ENCODE measurements at regions not wholly inside any gene's neighbourhood (a gene's known extent, or its start where the extent isn't known, plus 50 kb on each side); places are given as distances from the start of the nearest gene placed in this dataset.
"Not testable (repeated sequence)": the region's sequence is repeated elsewhere in the genome, so short reads cannot be mapped to it uniquely, and the experiment has no call there.

GRCh38 chr13:90299238-90299637 is 1048.2 kb upstream of the MIR17HG start:
- Histone ChIP-seq H3K4me1 (replicated peaks in 1 of 2) (no peaks in the 10 kb centered on the region), H3K27ac (no peak overlapping the region), H3K4me3 (no peak overlapping the region)
- ATAC-seq (replicated peaks in 6 of 8), result no peak
- 55 to 100% (median 77%) methylated on average over 1 to 5 of the region's 5 CpGs; no CpG with 5 or more reads in 2 of the 10 experiments for WGBS, 10 experiments
- in situ Hi-C loops (cut with MboI; ENCODE audit: low pct_unique_long_range_greater_than_20kb in 2 of 9, low sequenced_read_pairs in 9 of 9, unreplicated experiment in 9 of 9), result no loop called here

- no peak for ATAC-seq (replicated peaks in 6 of 8)
- no peaks in the 10 kb centered on the region for H3K4me1 ChIP-seq (replicated peaks in 1 of 2)
- no peak overlapping the region for H3K4me3 ChIP-seq
- 71 to 100% (median 100%) methylated on average over 1 to 2 of the region's 2 CpGs for WGBS, 10 experiments
- no peak overlapping the region for H3K27ac ChIP-seq
- in situ Hi-C loops (cut with MboI; ENCODE audit: low pct_unique_long_range_greater_than_20kb in 2 of 9, low sequenced_read_pairs in 9 of 9, unreplicated experiment in 9 of 9), result no loop called here
Measured at GRCh38 chr13:90300015-90300414, 1047.5 kb upstream of the MIR17HG start.

GRCh38 chr13:90302107-90302506 is 1045.4 kb upstream of the MIR17HG start:
- in situ Hi-C loops (cut with MboI; ENCODE audit: low pct_unique_long_range_greater_than_20kb in 2 of 9, low sequenced_read_pairs in 9 of 9, unreplicated experiment in 9 of 9), result no loop called here
- 0 to 100% (median 80%) methylated on average over 1 of the region's 1 CpG; no CpG with 5 or more reads in 1 of the 10 experiments for WGBS, 10 experiments
- ATAC-seq (replicated peaks in 6 of 8), result peak in 3 of 8 experiments; percentile 59 to 67 (median 60)

GRCh38 chr13:90305796-90306195 is 1041.7 kb upstream of the MIR17HG start:
- no peaks in the 10 kb centered on the region for H3K4me1 ChIP-seq (replicated peaks in 1 of 2)
- no peak overlapping the region for H3K27ac ChIP-seq
- no peak for ATAC-seq (replicated peaks in 6 of 8)
- no peak overlapping the region for H3K4me3 ChIP-seq
- in situ Hi-C loops (cut with MboI; ENCODE audit: low pct_unique_long_range_greater_than_20kb in 2 of 9, low sequenced_read_pairs in 9 of 9, unreplicated experiment in 9 of 9), result no loop called here
- 33 to 100% (median 78%) methylated on average over 1 of the region's 1 CpG for WGBS, 10 experiments

More at GRCh38 chr13:90302107-90302506, 1045.4 kb upstream of the MIR17HG start:
- H3K27ac ChIP-seq, result no peak overlapping the region
- H3K4me1 ChIP-seq (replicated peaks in 1 of 2), result no peaks in the 10 kb centered on the region
- H3K4me3 ChIP-seq, result no peak overlapping the region

GRCh38 chr13:90307136-90307535 is 1040.4 kb upstream of the MIR17HG start:
- H3K4me3 ChIP-seq, result no peak overlapping the region
- ATAC-seq (replicated peaks in 6 of 8), result no peak
- no peak overlapping the region for H3K27ac ChIP-seq
- in situ Hi-C loops (cut with MboI; ENCODE audit: low pct_unique_long_range_greater_than_20kb in 2 of 9, low sequenced_read_pairs in 9 of 9, unreplicated experiment in 9 of 9), result no loop called here
- 32 to 100% (median 80%) methylated on average over 1 to 5 of the region's 6 CpGs; no CpG with 5 or more reads in 4 of the 10 experiments for WGBS, 10 experiments
- H3K4me1 ChIP-seq (replicated peaks in 1 of 2), result no peaks in the 10 kb centered on the region

GRCh38 chr13:90308249-90308648 is 1039.2 kb upstream of the MIR17HG start:
- Histone ChIP-seq H3K27ac (no peak overlapping the region), H3K4me1 (replicated peaks in 1 of 2) (no peaks in the 10 kb centered on the region), H3K4me3 (no peak overlapping the region)
- in situ Hi-C loops (cut with MboI; ENCODE audit: low pct_unique_long_range_greater_than_20kb in 2 of 9, low sequenced_read_pairs in 9 of 9, unreplicated experiment in 9 of 9), result no loop called here
- ATAC-seq (replicated peaks in 6 of 8), result no peak

- 38 to 100% (median 76%) methylated on average over 2 to 7 of the region's 7 CpGs for WGBS, 10 experiments
- no peak for ATAC-seq (replicated peaks in 6 of 8)
- in situ Hi-C loops (cut with MboI; ENCODE audit: low pct_unique_long_range_greater_than_20kb in 2 of 9, low sequenced_read_pairs in 9 of 9, unreplicated experiment in 9 of 9), result no loop called here
- Histone ChIP-seq H3K27ac (no peak overlapping the region), H3K4me1 (replicated peaks in 1 of 2) (no peaks in the 10 kb centered on the region), H3K4me3 (no peak overlapping the region)
Measured at GRCh38 chr13:90311929-90312328, 1035.6 kb upstream of the MIR17HG start.

GRCh38 chr13:90315061-90315460 is 1032.4 kb upstream of the MIR17HG start:
- Histone ChIP-seq H3K27ac (no peak overlapping the region), H3K4me1 (replicated peaks in 1 of 2) (no peaks in the 10 kb centered on the region), H3K4me3 (no peak overlapping the region)
- in situ Hi-C loops (cut with MboI; ENCODE audit: low pct_unique_long_range_greater_than_20kb in 2 of 9, low sequenced_read_pairs in 9 of 9, unreplicated experiment in 9 of 9), result no loop called here
- WGBS, 10 experiments, result 23 to 100% (median 57%) methylated on average over 1 to 2 of the region's 2 CpGs; no CpG with 5 or more reads in 4 of the 10 experiments
- ATAC-seq (replicated peaks in 6 of 8), result no peak

GRCh38 chr13:90320664-90321063 is 1026.8 kb upstream of the MIR17HG start:
- Histone ChIP-seq H3K4me1 (replicated peaks in 1 of 2) (no peaks in the 10 kb centered on the region), H3K4me3 (no peak overlapping the region), H3K27ac (no peak overlapping the region)
- no peak for ATAC-seq (replicated peaks in 6 of 8)
- in situ Hi-C loops (cut with MboI; ENCODE audit: low pct_unique_long_range_greater_than_20kb in 2 of 9, low sequenced_read_pairs in 9 of 9, unreplicated experiment in 9 of 9), result no loop called here
- WGBS, 10 experiments, result 0 to 100% (median 88%) methylated on average over 1 to 4 of the region's 4 CpGs; no CpG with 5 or more reads in 1 of the 10 experiments

GRCh38 chr13:90321281-90321931 is 1026.1 kb upstream of the MIR17HG start:
- in situ Hi-C loops (cut with MboI; ENCODE audit: low pct_unique_long_range_greater_than_20kb in 2 of 9, low sequenced_read_pairs in 9 of 9, unreplicated experiment in 9 of 9), result no loop called here
- peak in 1 of 8 experiments; percentile 22 for ATAC-seq (replicated peaks in 6 of 8)
- whole genome bisulfite sequencing, 10 experiments, result 11 to 100% (median 63%) methylated on average over 2 to 9 of the region's 9 CpGs

GRCh38 chr13:90329641-90330040 is 1017.8 kb upstream of the MIR17HG start:
- H3K4me3 ChIP-seq, result no peak overlapping the region
- no peak overlapping the region for H3K27ac ChIP-seq
- no peak for ATAC-seq (replicated peaks in 6 of 8)
- in situ Hi-C loops (cut with MboI; ENCODE audit: low pct_unique_long_range_greater_than_20kb in 2 of 9, low sequenced_read_pairs in 9 of 9, unreplicated experiment in 9 of 9), result no loop called here
- 0 to 71% (median 33%) methylated on average over 1 of the region's 1 CpG for WGBS, 10 experiments
- H3K4me1 ChIP-seq (replicated peaks in 1 of 2), result peaks cover 0 to 4% of the 10 kb centered on the region in 2 donors

More at GRCh38 chr13:90321281-90321931, 1026.1 kb upstream of the MIR17HG start:
- Histone ChIP-seq H3K27ac (no peak overlapping the region), H3K4me1 (replicated peaks in 1 of 2) (no peaks in the 10 kb centered on the region), H3K4me3 (no peak overlapping the region)

- Histone ChIP-seq H3K4me1 (replicated peaks in 1 of 2) (peaks cover 0 to under 1% of the 10 kb centered on the region in 2 donors), H3K4me3 (no peak overlapping the region), H3K27ac (no peak overlapping the region)
- no peak for ATAC-seq (replicated peaks in 6 of 8)
- 23 to 100% (median 91%) methylated on average over 1 of the region's 1 CpG; no CpG with 5 or more reads in 1 of the 10 experiments for WGBS, 10 experiments
- in situ Hi-C loops (cut with MboI; ENCODE audit: low pct_unique_long_range_greater_than_20kb in 2 of 9, low sequenced_read_pairs in 9 of 9, unreplicated experiment in 9 of 9), result no loop called here
Measured at GRCh38 chr13:90331974-90332373, 1015.5 kb upstream of the MIR17HG start.

GRCh38 chr13:90336507-90336906 is 1011.0 kb upstream of the MIR17HG start:
- ATAC-seq (replicated peaks in 6 of 8), result no peak
- 48 to 78% (median 63%) methylated on average over 2 to 4 of the region's 4 CpGs; no CpG with 5 or more reads in 1 of the 10 experiments for WGBS, 10 experiments
- no peaks in the 10 kb centered on the region for H3K4me1 ChIP-seq (replicated peaks in 1 of 2)
- H3K27ac ChIP-seq, result no peak overlapping the region
- H3K4me3 ChIP-seq, result no peak overlapping the region
- in situ Hi-C loops (cut with MboI; ENCODE audit: low pct_unique_long_range_greater_than_20kb in 2 of 9, low sequenced_read_pairs in 9 of 9, unreplicated experiment in 9 of 9), result no loop called here

- 0 to 67% (median 40%) methylated on average over 1 of the region's 1 CpG; no CpG with 5 or more reads in 7 of the 10 experiments for WGBS, 10 experiments
- in situ Hi-C loops (cut with MboI; ENCODE audit: low pct_unique_long_range_greater_than_20kb in 2 of 9, low sequenced_read_pairs in 9 of 9, unreplicated experiment in 9 of 9); H3K4me1 ChIP-seq (replicated peaks in 1 of 2); H3K27ac ChIP-seq; H3K4me3 ChIP-seq; ATAC-seq (replicated peaks in 6 of 8): not testable (repeated sequence)
Measured at GRCh38 chr13:90341348-90341747, 1006.1 kb upstream of the MIR17HG start.
